SH-SY5Y (cell line): ENCODE measurements at regions not wholly inside any gene's neighbourhood (a gene's known extent, or its start where the extent isn't known, plus 50 kb on each side); places are given as distances from the start of the nearest gene placed in this dataset.

Experiments used
- GATA2 ChIP-seq: IDR thresholded peaks from 2 replicates; pipeline ENCODE4 v1.6.1; 2011; ENCODE audit warnings: mild to moderate bottlenecking, low read depth, low read length
- GATA3 ChIP-seq: IDR thresholded peaks from 2 replicates; pipeline ENCODE4 v1.6.1; 2011; ENCODE audit warnings: low read depth, mild to moderate bottlenecking, low read length, moderate library complexity

GRCh38 chr18:76113101-76113500 lies 381.9 kb downstream of the ZNF516 start:
- TF ChIP-seq GATA3 (no peak), GATA2 (no peak)
